ENCODE measurements at regions not wholly inside any gene's neighbourhood (a gene's known extent, or its start where the extent isn't known, plus 50 kb on each side); places are given as distances from the start of the nearest gene placed in this dataset.
A peak's percentile ranks its signal among the peaks of the same experiment; 100 is the strongest.

DNA sequence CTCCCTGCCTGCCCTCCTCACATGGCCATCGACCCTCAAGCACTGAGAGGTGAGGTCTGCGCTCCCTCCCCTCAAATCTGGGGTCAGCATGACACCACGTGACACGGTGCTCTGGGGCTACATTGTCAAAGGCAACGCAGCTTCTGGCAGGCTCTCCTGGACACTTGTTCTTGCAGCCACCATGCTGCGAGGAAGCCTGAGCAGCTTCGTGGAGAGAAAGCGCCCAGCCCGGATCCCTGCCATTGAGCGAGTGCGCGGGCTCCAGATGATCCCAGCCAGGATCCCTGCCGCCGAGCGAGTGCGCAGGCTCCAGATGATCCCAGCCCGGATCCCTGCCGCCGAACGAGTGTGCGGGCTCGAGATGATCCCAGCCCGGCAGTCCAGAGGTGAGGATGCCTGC, 70.9 kb upstream of the METRNL start:
- Histone ChIP-seq H3K4me2 (no peak overlapping the region), H3K9me3 (no peaks in the 10 kb centered on the region), H3K4me1 (no peaks in the 10 kb centered on the region), H3K4me3 (no peak overlapping the region), H3K27ac (no peak overlapping the region)
- CTCF ChIA-PET, result no interaction called here
- ATAC-seq, result no peak
- WGBS (ENCODE audit: missing lambda C conversion rate), result 91% methylated on average over 17 of the region's 23 CpGs
- no peak for TF ChIP-seq RFX5 (IDR thresholded peaks at IDR 0.05)
- TF ChIP-seq RNF2 (IDR thresholded peaks at IDR 0.05; ENCODE audit: borderline replicate concordance, low read depth), result no peak
- TF ChIP-seq, protein P1, sequence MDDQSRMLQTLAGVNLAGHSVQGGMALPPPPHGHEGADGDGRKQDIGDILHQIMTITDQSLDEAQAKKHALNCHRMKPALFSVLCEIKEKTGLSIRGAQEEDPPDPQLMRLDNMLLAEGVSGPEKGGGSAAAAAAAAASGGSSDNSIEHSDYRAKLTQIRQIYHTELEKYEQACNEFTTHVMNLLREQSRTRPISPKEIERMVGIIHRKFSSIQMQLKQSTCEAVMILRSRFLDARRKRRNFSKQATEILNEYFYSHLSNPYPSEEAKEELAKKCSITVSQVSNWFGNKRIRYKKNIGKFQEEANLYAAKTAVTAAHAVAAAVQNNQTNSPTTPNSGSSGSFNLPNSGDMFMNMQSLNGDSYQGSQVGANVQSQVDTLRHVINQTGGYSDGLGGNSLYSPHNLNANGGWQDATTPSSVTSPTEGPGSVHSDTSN (IDR thresholded peaks at IDR 0.05), result no peak
- no peak for TF ChIP-seq RCOR1 (IDR thresholded peaks at IDR 0.05; ENCODE audit: low read depth, low read length)
- TF ChIP-seq GATA3 (IDR thresholded peaks at IDR 0.05; ENCODE audit: borderline replicate concordance), result no peak
- no peak for TF ChIP-seq NR3C1 (IDR thresholded peaks at IDR 0.05)
- no peak for TF ChIP-seq SMC3 (IDR thresholded peaks at IDR 0.05)
- TF ChIP-seq EP300 (IDR thresholded peaks at IDR 0.05), result no peak
- no peak for TF ChIP-seq EHMT2 (IDR thresholded peaks at IDR 0.05; ENCODE audit: low read depth)
- FAIRE-seq, result no peak
- POLR2A ChIA-PET, result no interaction called here
- no peak for DNase-seq (ENCODE audit: low read depth in 1 of 2, low spot score in 1 of 2)

DNA sequence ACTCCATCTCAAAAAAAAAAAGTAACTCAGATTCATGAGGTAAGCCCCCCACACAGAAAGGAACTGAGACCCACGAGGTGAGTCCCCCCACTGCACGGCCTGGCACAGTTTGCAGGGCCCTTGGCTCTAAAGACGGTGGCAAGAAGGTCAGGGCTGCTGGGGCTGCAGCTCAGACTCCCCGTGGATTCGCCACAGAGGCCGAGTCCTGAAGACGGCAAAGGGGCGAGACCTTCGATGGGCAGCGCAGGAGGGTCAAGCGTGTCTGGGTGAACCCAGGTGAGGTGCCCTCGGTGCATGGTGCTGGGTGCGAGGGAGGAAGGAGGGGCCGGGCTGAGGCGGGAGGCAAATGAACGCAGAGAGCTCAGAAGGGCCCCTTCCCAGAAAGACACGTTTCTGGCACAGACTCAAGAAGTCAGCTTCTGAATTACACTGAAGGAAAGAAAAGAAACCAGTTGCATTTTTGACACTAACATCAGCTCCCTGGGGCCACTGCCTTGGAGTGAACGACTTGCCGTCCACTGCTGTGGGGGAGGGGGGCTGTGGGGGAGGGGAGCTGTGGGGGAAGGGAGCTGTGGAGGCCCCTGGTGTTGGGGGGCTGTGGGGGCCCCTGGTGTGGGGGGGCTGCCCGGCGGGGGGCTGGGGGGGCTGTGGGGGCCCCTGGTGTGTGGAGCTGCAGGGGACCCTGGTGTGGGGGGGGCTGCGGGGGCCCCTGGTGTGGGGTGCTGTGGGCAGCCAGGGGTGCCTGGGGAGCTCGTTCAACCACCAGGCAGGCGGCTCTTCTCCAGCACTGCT, 69.8 kb upstream of the METRNL start:
- ATAC-seq (no peak), DNase-seq (ENCODE audit: low read depth in 1 of 2, low spot score in 1 of 2) (no peak), FAIRE-seq (no peak)
- TF ChIP-seq HOXA7 (CRISPR knock-in tag; IDR thresholded peaks at IDR 0.05) (no peak), TFCP2L1 (CRISPR knock-in tag; IDR thresholded peaks at IDR 0.05) (no peak), SMC3 (IDR thresholded peaks at IDR 0.05) (no peak), PHF8 (IDR thresholded peaks at IDR 0.05; ENCODE audit: borderline replicate concordance, low read depth) (no peak), ZSCAN20 (CRISPR knock-in tag; IDR thresholded peaks at IDR 0.05) (no peak), FOSB (CRISPR knock-in tag; IDR thresholded peaks at IDR 0.05) (no peak)
- TF ChIP-seq, protein P2, sequence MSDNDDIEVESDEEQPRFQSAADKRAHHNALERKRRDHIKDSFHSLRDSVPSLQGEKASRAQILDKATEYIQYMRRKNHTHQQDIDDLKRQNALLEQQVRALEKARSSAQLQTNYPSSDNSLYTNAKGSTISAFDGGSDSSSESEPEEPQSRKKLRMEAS (IDR thresholded peaks at IDR 0.05), result no peak
- Histone ChIP-seq H3K4me3 (no peak overlapping the region), H3K9me3 (no peaks in the 10 kb centered on the region), H3K27ac (no peak overlapping the region), H3K4me2 (no peak overlapping the region), H3K4me1 (no peaks in the 10 kb centered on the region)
- WGBS (ENCODE audit: missing lambda C conversion rate), result 86% methylated on average over 20 of the region's 24 CpGs
- POLR2A ChIA-PET, result no interaction called here
- CTCF ChIA-PET, result interaction anchor here (1.1 to 1.2 kb wide), 2 partner anchors 10 to 341 kb away, joined by 3 read pairs; no protein-coding TSS in a partner anchor

DNA sequence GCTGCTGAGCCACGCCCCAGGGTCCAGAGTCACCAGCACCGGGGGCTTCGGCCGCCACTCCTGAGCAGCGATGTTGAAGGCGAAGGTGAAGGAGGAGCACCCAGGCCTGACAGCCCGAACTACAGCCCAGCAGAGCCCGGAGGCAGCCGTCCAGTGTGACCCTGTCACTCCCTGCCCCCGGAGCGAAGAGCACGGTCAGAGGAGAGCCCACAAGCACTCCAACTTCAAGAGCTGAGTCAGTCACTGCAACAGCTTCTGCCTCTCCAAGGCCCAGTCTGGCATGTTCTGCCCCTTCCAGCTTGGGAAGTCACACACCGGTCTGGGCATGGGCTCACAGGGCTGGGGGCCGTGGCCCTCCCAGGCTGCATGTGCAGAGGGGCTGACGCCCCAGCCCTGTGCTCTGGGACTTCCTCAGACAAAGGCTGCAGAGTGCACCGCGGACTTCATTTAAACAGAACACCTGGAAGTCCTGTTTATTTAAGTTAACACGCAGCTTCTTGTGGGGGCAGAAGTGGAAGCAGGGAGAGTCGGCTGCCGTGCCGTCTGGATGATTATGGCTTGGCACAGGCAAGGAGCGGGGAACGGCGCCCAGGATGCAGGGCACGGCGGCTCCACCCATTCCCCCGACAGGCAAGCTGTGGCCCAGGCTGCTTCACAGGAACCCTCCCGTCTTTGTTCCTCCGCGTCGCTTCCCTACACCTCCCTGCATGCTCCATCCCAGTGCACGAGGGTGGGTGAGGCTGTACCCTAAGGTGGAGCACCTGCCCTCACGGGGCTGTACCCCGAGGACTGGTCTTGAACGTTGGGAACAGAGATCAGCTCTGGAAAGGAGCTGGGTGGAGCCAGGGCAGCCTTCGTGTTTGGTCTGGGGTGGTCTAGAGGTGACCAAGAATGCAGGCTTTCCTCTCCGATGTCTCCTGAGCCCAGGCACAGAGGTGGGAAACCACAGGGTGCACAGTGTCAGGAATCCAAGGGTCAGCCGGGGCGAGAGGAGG, 68.9 kb upstream of the METRNL start:
- Histone ChIP-seq H3K9me3 (no peaks in the 10 kb centered on the region), H3K4me1 (no peaks in the 10 kb centered on the region), H3K4me2 (no peak overlapping the region), H3K4me3 (no peak overlapping the region), H3K27ac (no peak overlapping the region)
- WGBS (ENCODE audit: missing lambda C conversion rate), result 90% methylated on average over 39 of the region's 39 CpGs
- ChIA-PET CTCF (interaction anchor here (0.5 to 1.2 kb wide), 4 partner anchors 11 to 881 kb away, joined by 3 to 4 read pairs (median 4); no protein-coding TSS in a partner anchor), POLR2A (no interaction called here)
- TF ChIP-seq, protein P3, sequence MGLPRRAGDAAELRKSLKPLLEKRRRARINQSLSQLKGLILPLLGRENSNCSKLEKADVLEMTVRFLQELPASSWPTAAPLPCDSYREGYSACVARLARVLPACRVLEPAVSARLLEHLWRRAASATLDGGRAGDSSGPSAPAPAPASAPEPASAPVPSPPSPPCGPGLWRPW (IDR thresholded peaks at IDR 0.05), result no peak
- TF ChIP-seq FOXS1 (CRISPR knock-in tag; IDR thresholded peaks at IDR 0.05) (no peak), FOSB (CRISPR knock-in tag; IDR thresholded peaks at IDR 0.05) (no peak), ESRRA (IDR thresholded peaks at IDR 0.05; ENCODE audit: borderline replicate concordance, low read length) (no peak), MAZ (IDR thresholded peaks at IDR 0.05; ENCODE audit: borderline replicate concordance, low read depth, low read length) (no peak), RARB (CRISPR knock-in tag; IDR thresholded peaks at IDR 0.05) (no peak), SREBF2 (IDR thresholded peaks at IDR 0.05) (no peak), FOSL2 (IDR thresholded peaks at IDR 0.05) (no peak), FOSL2 (CRISPR knock-in tag; IDR thresholded peaks at IDR 0.05) (no peak)
- TF ChIP-seq, protein P4, sequence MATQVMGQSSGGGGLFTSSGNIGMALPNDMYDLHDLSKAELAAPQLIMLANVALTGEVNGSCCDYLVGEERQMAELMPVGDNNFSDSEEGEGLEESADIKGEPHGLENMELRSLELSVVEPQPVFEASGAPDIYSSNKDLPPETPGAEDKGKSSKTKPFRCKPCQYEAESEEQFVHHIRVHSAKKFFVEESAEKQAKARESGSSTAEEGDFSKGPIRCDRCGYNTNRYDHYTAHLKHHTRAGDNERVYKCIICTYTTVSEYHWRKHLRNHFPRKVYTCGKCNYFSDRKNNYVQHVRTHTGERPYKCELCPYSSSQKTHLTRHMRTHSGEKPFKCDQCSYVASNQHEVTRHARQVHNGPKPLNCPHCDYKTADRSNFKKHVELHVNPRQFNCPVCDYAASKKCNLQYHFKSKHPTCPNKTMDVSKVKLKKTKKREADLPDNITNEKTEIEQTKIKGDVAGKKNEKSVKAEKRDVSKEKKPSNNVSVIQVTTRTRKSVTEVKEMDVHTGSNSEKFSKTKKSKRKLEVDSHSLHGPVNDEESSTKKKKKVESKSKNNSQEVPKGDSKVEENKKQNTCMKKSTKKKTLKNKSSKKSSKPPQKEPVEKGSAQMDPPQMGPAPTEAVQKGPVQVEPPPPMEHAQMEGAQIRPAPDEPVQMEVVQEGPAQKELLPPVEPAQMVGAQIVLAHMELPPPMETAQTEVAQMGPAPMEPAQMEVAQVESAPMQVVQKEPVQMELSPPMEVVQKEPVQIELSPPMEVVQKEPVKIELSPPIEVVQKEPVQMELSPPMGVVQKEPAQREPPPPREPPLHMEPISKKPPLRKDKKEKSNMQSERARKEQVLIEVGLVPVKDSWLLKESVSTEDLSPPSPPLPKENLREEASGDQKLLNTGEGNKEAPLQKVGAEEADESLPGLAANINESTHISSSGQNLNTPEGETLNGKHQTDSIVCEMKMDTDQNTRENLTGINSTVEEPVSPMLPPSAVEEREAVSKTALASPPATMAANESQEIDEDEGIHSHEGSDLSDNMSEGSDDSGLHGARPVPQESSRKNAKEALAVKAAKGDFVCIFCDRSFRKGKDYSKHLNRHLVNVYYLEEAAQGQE (IDR thresholded peaks at IDR 0.05), result no peak
- TF ChIP-seq, protein P5, sequence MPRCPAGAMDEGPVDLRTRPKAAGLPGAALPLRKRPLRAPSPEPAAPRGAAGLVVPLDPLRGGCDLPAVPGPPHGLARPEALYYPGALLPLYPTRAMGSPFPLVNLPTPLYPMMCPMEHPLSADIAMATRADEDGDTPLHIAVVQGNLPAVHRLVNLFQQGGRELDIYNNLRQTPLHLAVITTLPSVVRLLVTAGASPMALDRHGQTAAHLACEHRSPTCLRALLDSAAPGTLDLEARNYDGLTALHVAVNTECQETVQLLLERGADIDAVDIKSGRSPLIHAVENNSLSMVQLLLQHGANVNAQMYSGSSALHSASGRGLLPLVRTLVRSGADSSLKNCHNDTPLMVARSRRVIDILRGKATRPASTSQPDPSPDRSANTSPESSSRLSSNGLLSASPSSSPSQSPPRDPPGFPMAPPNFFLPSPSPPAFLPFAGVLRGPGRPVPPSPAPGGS (IDR thresholded peaks at IDR 0.05), result no peak
- no peak for FAIRE-seq
- DNase-seq (ENCODE audit: low read depth in 1 of 2, low spot score in 1 of 2), result no peak
- peak in 1 of 2 experiments; percentile 36; a peak in 2 of 6 replicates for ATAC-seq
